HUES48 (cell line): ENCODE measurements at regions not wholly inside any gene's neighbourhood (a gene's known extent, or its start where the extent isn't known, plus 50 kb on each side); places are given as distances from the start of the nearest gene placed in this dataset.

Experiments
- H3K27ac ChIP-seq: one replicate; pipeline ENCODE4 v1.7.0; 2013; ENCODE audit warnings: low read depth, low read length, inconsistent platforms
- H3K27me3 ChIP-seq: 2 replicates; pipeline ENCODE4 v1.6.1; 2013; ENCODE audit warnings: mild to moderate bottlenecking, low read length; ENCODE audit not compliant: control insufficient read depth, insufficient read depth
- H3K36me3 ChIP-seq: 2 replicates; pipeline ENCODE4 v1.6.1; 2013; ENCODE audit warnings: low read length; ENCODE audit not compliant: control insufficient read depth, insufficient read depth
- H3K4me1 ChIP-seq: 2 replicates; pipeline ENCODE4 v1.6.1; 2013; ENCODE audit warnings: mild to moderate bottlenecking, low read length; ENCODE audit not compliant: control insufficient read depth, insufficient read depth
- H3K4me3 ChIP-seq: 2 replicates; pipeline ENCODE4 v1.5.1; 2013; ENCODE audit warnings: mild to moderate bottlenecking, low read depth, low read length
- H3K9ac ChIP-seq: 2 replicates; pipeline ENCODE4 v1.6.1; 2013; ENCODE audit warnings: mild to moderate bottlenecking, low read depth, low read length, moderate library complexity
- H3K9me3 ChIP-seq: 2 replicates; pipeline ENCODE4 v1.6.1; 2013; ENCODE audit warnings: low read length; ENCODE audit not compliant: control insufficient read depth, insufficient read depth

GRCh38 chr22:46062971-46063631 is 86.1 kb upstream of the WNT7B start:
- no peaks in the 10 kb centered on the region for H3K9me3 ChIP-seq
- H3K9ac ChIP-seq: no peak overlapping the region
- H3K4me1 ChIP-seq: no peaks in the 10 kb centered on the region
- no peak overlapping the region for H3K4me3 ChIP-seq
- H3K27ac ChIP-seq: no peak overlapping the region
- peaks cover 18% of the 10 kb centered on the region for H3K27me3 ChIP-seq
- no peaks in the 10 kb centered on the region for H3K36me3 ChIP-seq

GRCh38 chr22:46063846-46064227 is 86.5 kb upstream of the PPARA start:
- no peak overlapping the region for H3K27ac ChIP-seq
- H3K9ac ChIP-seq: no peak overlapping the region
- no peaks in the 10 kb centered on the region for H3K9me3 ChIP-seq
- no peak overlapping the region for H3K4me3 ChIP-seq
- no peaks in the 10 kb centered on the region for H3K4me1 ChIP-seq
- peaks cover 26% of the 10 kb centered on the region for H3K27me3 ChIP-seq
- H3K36me3 ChIP-seq: no peaks in the 10 kb centered on the region

GRCh38 chr22:46064228-46064965 is 85.9 kb upstream of the PPARA start:
- Histone ChIP-seq H3K9ac (no peak overlapping the region), H3K27me3 (peaks cover 31% of the 10 kb centered on the region), H3K4me1 (peaks cover 3% of the 10 kb centered on the region; the same call in 1 of the 2 replicates), H3K36me3 (no peaks in the 10 kb centered on the region), H3K4me3 (no peak overlapping the region), H3K9me3 (no peaks in the 10 kb centered on the region), H3K27ac (no peak overlapping the region)

- no peaks in the 10 kb centered on the region for H3K36me3 ChIP-seq
- H3K4me3 ChIP-seq: no peak overlapping the region
- no peaks in the 10 kb centered on the region for H3K9me3 ChIP-seq
- H3K27me3 ChIP-seq: peaks cover 38% of the 10 kb centered on the region
- no peak overlapping the region for H3K9ac ChIP-seq
- peaks cover 9% of the 10 kb centered on the region; the same call in 1 of the 2 replicates for H3K4me1 ChIP-seq
- no peak overlapping the region for H3K27ac ChIP-seq
These were observed 85.2 kb upstream of the PPARA start for GRCh38 chr22:46064966-46065666.

- H3K4me3 ChIP-seq: no peak overlapping the region
- no peak overlapping the region for H3K9ac ChIP-seq
- H3K9me3 ChIP-seq: no peaks in the 10 kb centered on the region
- no peak overlapping the region for H3K27ac ChIP-seq
- H3K27me3 ChIP-seq: peaks cover 38% of the 10 kb centered on the region
- peaks cover 9% of the 10 kb centered on the region; the same call in 1 of the 2 replicates for H3K4me1 ChIP-seq
- no peaks in the 10 kb centered on the region for H3K36me3 ChIP-seq
These were observed 84.5 kb upstream of the PPARA start for GRCh38 chr22:46065691-46066454.

- no peaks in the 10 kb centered on the region for H3K36me3 ChIP-seq
- no peak overlapping the region for H3K9ac ChIP-seq
- H3K9me3 ChIP-seq: no peaks in the 10 kb centered on the region
- no peak overlapping the region for H3K27ac ChIP-seq
- H3K4me3 ChIP-seq: no peak overlapping the region
- peaks cover 9% of the 10 kb centered on the region; the same call in 1 of the 2 replicates for H3K4me1 ChIP-seq
- peaks cover 38% of the 10 kb centered on the region for H3K27me3 ChIP-seq
These were observed 83.6 kb upstream of the PPARA start for GRCh38 chr22:46066691-46067090.

GRCh38 chr22:46067159-46068111 is 82.9 kb upstream of the PPARA start:
- Histone ChIP-seq H3K27me3 (peaks cover 38% of the 10 kb centered on the region), H3K9ac (no peak overlapping the region), H3K36me3 (no peaks in the 10 kb centered on the region), H3K4me3 (no peak overlapping the region), H3K4me1 (peaks cover 9% of the 10 kb centered on the region; the same call in 1 of the 2 replicates), H3K27ac (no peak overlapping the region), H3K9me3 (no peaks in the 10 kb centered on the region)

- H3K36me3 ChIP-seq: no peaks in the 10 kb centered on the region
- no peaks in the 10 kb centered on the region for H3K9me3 ChIP-seq
- no peak overlapping the region for H3K4me3 ChIP-seq
- H3K4me1 ChIP-seq: peaks cover 12% of the 10 kb centered on the region; the same call in 1 of the 2 replicates
- peaks cover 39% of the 10 kb centered on the region for H3K27me3 ChIP-seq
- H3K9ac ChIP-seq: no peak overlapping the region
- H3K27ac ChIP-seq: no peak overlapping the region
These were observed 82.1 kb upstream of the PPARA start for GRCh38 chr22:46068181-46068592.

GRCh38 chr22:46068593-46069491 is 81.5 kb upstream of the PPARA start:
- H3K36me3 ChIP-seq: no peaks in the 10 kb centered on the region
- peaks cover 46% of the 10 kb centered on the region for H3K27me3 ChIP-seq
- no peak overlapping the region for H3K9ac ChIP-seq
- H3K27ac ChIP-seq: no peak overlapping the region
- no peak overlapping the region for H3K4me3 ChIP-seq
- no peaks in the 10 kb centered on the region for H3K9me3 ChIP-seq
- H3K4me1 ChIP-seq: peaks cover 16% of the 10 kb centered on the region; the same call in 1 of the 2 replicates
